WTC11 (cell line): ENCODE measurements at regions not wholly inside any gene's neighbourhood (a gene's known extent, or its start where the extent isn't known, plus 50 kb on each side); places are given as distances from the start of the nearest gene placed in this dataset.

ENCODE experiments used
- ATAC-seq: fragments of 200-7000 bp; cut with Tn5 transposase; 2 replicates; pipeline ENCODE4 v1.10.0; 2021; ENCODE audit warnings: mild to moderate bottlenecking, moderate library complexity
- CTCF ChIA-PET: fragments of 300-600 bp; sonication (Branson Sonifier 250); formaldehyde crosslinking; loops from one replicate; lab custom pipeline; 2021; ENCODE audit warnings: antibody characterized with exemption; lab: Charles Lee
- POLR2A ChIA-PET: fragments of 350-600 bp; sonication (Branson Sonifier 250); formaldehyde crosslinking; loops from one replicate; lab custom pipeline; 2021; ENCODE audit warnings: antibody characterized with exemption; lab: Charles Lee
- DNase-seq: peaks from one replicate; pipeline ENCODE4 v3.0.0; 2021; ENCODE audit warnings: low spot score
- H3K27ac Mint-ChIP-seq: 2 replicates; pipeline ENCODE4 v1.8.0; 2021; ENCODE audit warnings: mixed read lengths
- H3K27me3 Mint-ChIP-seq: 2 replicates; pipeline ENCODE4 v1.8.0; 2021; ENCODE audit warnings: low read depth, mild to moderate bottlenecking, moderate library complexity, mixed read lengths
- H3K36me3 Mint-ChIP-seq: 2 replicates; pipeline ENCODE4 v1.8.0; 2021; ENCODE audit warnings: mixed read lengths
- H3K4me1 Mint-ChIP-seq: 2 replicates; pipeline ENCODE4 v1.8.0; 2022; ENCODE audit warnings: mixed read lengths
- H3K4me3 Mint-ChIP-seq: 2 replicates; pipeline ENCODE4 v1.8.0; 2021; ENCODE audit warnings: mild to moderate bottlenecking, moderate library complexity, mixed read lengths
- H3K9me3 Mint-ChIP-seq: 2 replicates; pipeline ENCODE4 v1.8.0; 2021; ENCODE audit warnings: mixed read lengths
- ARID4B ChIP-seq: sonication (generic); formaldehyde crosslinking; IDR thresholded peaks from 2 replicates; pipeline ENCODE4 v1.8.0; 2023; ENCODE audit warnings: missing genetic modification reagents, mild to moderate bottlenecking, borderline replicate concordance
- CBFB ChIP-seq: sonication (generic); formaldehyde crosslinking; IDR thresholded peaks from 2 replicates; pipeline ENCODE4 v1.8.1; 2022; ENCODE audit warnings: mild to moderate bottlenecking, low read depth, missing genetic modification reagents
- CREM ChIP-seq: sonication (generic); formaldehyde crosslinking; IDR thresholded peaks from 2 replicates; pipeline ENCODE4 v1.8.1; 2022; ENCODE audit warnings: mild to moderate bottlenecking, missing genetic modification reagents, moderate library complexity
- EMX1 ChIP-seq: fragments of 250-450 bp; sonication (Bioruptor Pico); IDR thresholded peaks from 2 replicates; pipeline ENCODE4 v1.8.0; 2021; ENCODE audit warnings: mild to moderate bottlenecking
- ESRRA ChIP-seq: sonication (generic); formaldehyde crosslinking; IDR thresholded peaks from 2 replicates; pipeline ENCODE4 v1.8.1; 2022; ENCODE audit warnings: mild to moderate bottlenecking, missing genetic modification reagents, borderline replicate concordance
- FOXJ3 ChIP-seq: sonication (generic); formaldehyde crosslinking; IDR thresholded peaks from 2 replicates; pipeline ENCODE4 v1.9.0; 2021; ENCODE audit warnings: missing genetic modification reagents, mild to moderate bottlenecking, borderline replicate concordance
- FOXK1 ChIP-seq: sonication (generic); formaldehyde crosslinking; IDR thresholded peaks from 2 replicates; pipeline ENCODE4 v1.8.0; 2022; ENCODE audit warnings: mild to moderate bottlenecking, moderate library complexity, missing genetic modification reagents
- GABPB1 ChIP-seq: sonication (generic); formaldehyde crosslinking; IDR thresholded peaks from 2 replicates; pipeline ENCODE4 v1.8.1; 2023; ENCODE audit warnings: mild to moderate bottlenecking, missing genetic modification reagents
- GRHL2 ChIP-seq: fragments of 250-450 bp; sonication (Bioruptor Pico); IDR thresholded peaks from 2 replicates; pipeline ENCODE4 v1.8.0; 2022; ENCODE audit warnings: mild to moderate bottlenecking, moderate library complexity; ENCODE audit not compliant: insufficient replicate concordance, severe bottlenecking
- MXD4 ChIP-seq: fragments of 250-450 bp; sonication (Bioruptor Pico); IDR thresholded peaks from 2 replicates; pipeline ENCODE4 v1.8.0; 2021; ENCODE audit warnings: mild to moderate bottlenecking, moderate library complexity, borderline replicate concordance
- NFYB ChIP-seq: sonication (generic); formaldehyde crosslinking; conservative IDR thresholded peaks from 2 replicates; pipeline ENCODE4 v1.8.0; 2022; ENCODE audit warnings: low read depth, missing genetic modification reagents
- SP1 ChIP-seq: sonication (generic); formaldehyde crosslinking; conservative IDR thresholded peaks from 2 replicates; pipeline ENCODE4 v1.8.1; 2022; ENCODE audit warnings: missing genetic modification reagents
- TCF7 ChIP-seq: sonication (generic); formaldehyde crosslinking; IDR thresholded peaks from 2 replicates; pipeline ENCODE4 v1.8.0; 2022; ENCODE audit warnings: mild to moderate bottlenecking, low read depth, missing genetic modification reagents, moderate library complexity
- TEAD1 ChIP-seq: sonication (generic); formaldehyde crosslinking; IDR thresholded peaks from 2 replicates; pipeline ENCODE4 v1.8.0; 2022; ENCODE audit warnings: mild to moderate bottlenecking, missing genetic modification reagents
- TP53 ChIP-seq: sonication (generic); formaldehyde crosslinking; IDR thresholded peaks from 2 replicates; pipeline ENCODE4 v1.8.1; 2023; ENCODE audit warnings: mild to moderate bottlenecking, missing genetic modification reagents
- ZBTB21 ChIP-seq: sonication (generic); formaldehyde crosslinking; IDR thresholded peaks from 2 replicates; pipeline ENCODE4 v1.8.1; 2023; ENCODE audit warnings: mild to moderate bottlenecking, missing genetic modification reagents, borderline replicate concordance
- ZNF121 ChIP-seq: sonication (generic); formaldehyde crosslinking; IDR thresholded peaks from 2 replicates; pipeline ENCODE4 v1.8.0; 2023; ENCODE audit warnings: missing genetic modification reagents
- ZNF138 ChIP-seq: sonication (generic); formaldehyde crosslinking; conservative IDR thresholded peaks from 2 replicates; pipeline ENCODE4 v1.8.1; 2022; ENCODE audit warnings: mild to moderate bottlenecking, moderate library complexity, missing genetic modification reagents
- ZNF219 ChIP-seq: sonication (generic); formaldehyde crosslinking; IDR thresholded peaks from 2 replicates; pipeline ENCODE4 v1.8.0; 2023; ENCODE audit warnings: missing genetic modification reagents, mild to moderate bottlenecking, borderline replicate concordance
- ZNF232 ChIP-seq: sonication (generic); formaldehyde crosslinking; IDR thresholded peaks from 2 replicates; pipeline ENCODE4 v1.8.0; 2022; ENCODE audit warnings: mild to moderate bottlenecking, missing genetic modification reagents
- ZNF396 ChIP-seq: fragments of 250-450 bp; sonication (Bioruptor Pico); IDR thresholded peaks from 2 replicates; pipeline ENCODE4 v1.8.0; 2021; ENCODE audit warnings: mild to moderate bottlenecking, moderate library complexity, borderline replicate concordance
- ZNF416 ChIP-seq: fragments of 250-450 bp; sonication (Bioruptor Pico); IDR thresholded peaks from 2 replicates; pipeline ENCODE4 v1.9.0; 2021; ENCODE audit warnings: mild to moderate bottlenecking, inconsistent platforms
- ZNF671 ChIP-seq: fragments of 250-450 bp; sonication (Bioruptor Pico); IDR thresholded peaks from 2 replicates; pipeline ENCODE4 v1.8.0; 2021; ENCODE audit warnings: mild to moderate bottlenecking
- TF ChIP-seq, protein P1 (sequence below): fragments of 250-450 bp; sonication (Bioruptor Pico); conservative IDR thresholded peaks from 2 replicates; pipeline ENCODE4 v1.9.0; 2021; ENCODE audit warnings: mild to moderate bottlenecking
- TF ChIP-seq, protein P2 (sequence below): fragments of 200-600 bp; IDR thresholded peaks from 2 replicates; pipeline ENCODE4 v1.8.0; 2022; ENCODE audit warnings: antibody characterized with exemption
- TF ChIP-seq, protein P3 (sequence below): fragments of 250-450 bp; sonication (Bioruptor Pico); IDR thresholded peaks from 2 replicates; pipeline ENCODE4 v1.8.0; 2021; ENCODE audit warnings: mild to moderate bottlenecking
- TF ChIP-seq, protein P4 (sequence below): sonication (generic); formaldehyde crosslinking; IDR thresholded peaks from 2 replicates; pipeline ENCODE4 v1.8.0; 2022; ENCODE audit warnings: mild to moderate bottlenecking, missing genetic modification reagents

DNA sequence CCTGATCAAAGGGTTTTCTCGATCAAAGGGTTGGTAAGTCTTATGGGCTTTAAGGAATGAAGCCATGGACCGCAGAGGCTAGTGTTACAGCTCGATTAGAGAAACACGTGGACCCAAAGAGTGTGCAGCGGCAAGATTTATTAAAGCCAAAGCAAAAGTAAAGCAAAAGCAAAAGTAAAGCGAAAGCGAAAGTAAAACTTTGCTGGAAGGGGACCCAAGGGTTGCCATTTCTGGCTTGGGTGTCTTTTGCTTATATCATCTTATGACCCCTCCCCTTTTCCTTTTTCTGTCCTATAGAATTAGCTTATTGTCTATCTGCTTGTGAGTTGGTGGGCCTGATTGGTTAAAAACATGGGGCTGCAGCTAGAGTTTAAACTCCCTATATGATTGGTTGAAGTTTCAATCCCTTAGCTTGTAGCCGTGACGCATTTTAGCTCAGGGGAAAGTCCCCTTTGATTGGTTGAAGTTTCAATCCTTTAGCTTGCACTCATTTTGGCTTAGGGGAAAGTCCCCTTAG is 957.0 kb downstream of the AMY1C start:
- Mint-ChIP-seq H3K4me1 (no peaks in the 10 kb centered on the region), H3K4me3 (no peak overlapping the region; the same call in 1 of the 2 replicates), H3K9me3 (peaks cover 14% of the 10 kb centered on the region), H3K27me3 (no peaks in the 10 kb centered on the region), H3K36me3 (no peaks in the 10 kb centered on the region), H3K27ac (no peak overlapping the region)
- ATAC-seq (no peak), DNase-seq (no peak)
- ChIA-PET POLR2A (no interaction called here), CTCF (no interaction called here)
- no peak for TF ChIP-seq GABPB1 (CRISPR knock-in tag)
- TF ChIP-seq EMX1 (CRISPR knock-in tag), result no peak
- no peak for TF ChIP-seq TEAD1 (CRISPR knock-in tag)
- no peak for TF ChIP-seq ZNF671
- no peak for TF ChIP-seq ZNF219 (CRISPR knock-in tag)
- no peak for TF ChIP-seq CREM (CRISPR knock-in tag)
- TF ChIP-seq MXD4, result no peak
- no peak for TF ChIP-seq TP53 (CRISPR knock-in tag)
- TF ChIP-seq ESRRA (CRISPR knock-in tag), result no peak
- no peak for TF ChIP-seq ZNF232 (CRISPR knock-in tag)
- TF ChIP-seq ZNF396 (CRISPR knock-in tag), result no peak
- TF ChIP-seq ZNF121 (CRISPR knock-in tag), result no peak
- no peak for TF ChIP-seq NFYB
- TF ChIP-seq FOXJ3 (CRISPR knock-in tag), result no peak
- no peak for TF ChIP-seq TCF7 (CRISPR knock-in tag)
- no peak for TF ChIP-seq ZBTB21 (CRISPR knock-in tag)
- TF ChIP-seq, protein P1, sequence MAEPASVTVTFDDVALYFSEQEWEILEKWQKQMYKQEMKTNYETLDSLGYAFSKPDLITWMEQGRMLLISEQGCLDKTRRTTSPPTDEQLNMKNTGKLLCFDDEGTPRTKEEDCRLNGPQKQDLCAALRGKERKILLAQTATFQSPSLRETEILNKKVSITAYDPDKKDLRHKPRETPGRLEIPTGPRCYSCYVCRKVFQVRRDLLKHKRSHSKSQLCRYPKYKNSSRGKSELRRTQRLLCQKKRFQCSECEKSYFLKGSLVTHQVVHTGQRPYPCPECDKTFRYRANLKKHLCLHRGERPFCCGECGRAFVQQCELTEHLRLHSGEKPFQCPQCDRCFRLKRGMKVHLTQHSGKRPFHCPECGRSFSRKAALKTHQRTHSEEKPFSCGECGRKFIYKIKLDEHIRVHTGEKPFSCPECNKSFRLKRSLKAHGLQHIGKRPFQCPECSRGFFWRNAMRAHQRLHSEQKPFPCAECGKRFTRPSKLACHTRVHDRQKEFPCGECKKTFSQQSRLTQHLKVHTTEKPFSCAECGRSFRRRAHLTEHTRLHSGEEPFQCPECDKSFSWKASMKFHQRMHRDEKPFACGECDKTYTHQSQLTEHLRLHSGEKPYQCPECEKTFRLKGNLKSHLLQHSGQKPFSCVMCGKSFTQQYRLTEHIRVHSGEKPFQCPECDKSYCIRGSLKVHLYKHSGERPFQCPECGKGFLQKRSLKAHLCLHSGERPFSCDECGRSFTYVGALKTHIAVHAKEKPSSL (CRISPR knock-in tag), result no peak
- TF ChIP-seq, protein P2, sequence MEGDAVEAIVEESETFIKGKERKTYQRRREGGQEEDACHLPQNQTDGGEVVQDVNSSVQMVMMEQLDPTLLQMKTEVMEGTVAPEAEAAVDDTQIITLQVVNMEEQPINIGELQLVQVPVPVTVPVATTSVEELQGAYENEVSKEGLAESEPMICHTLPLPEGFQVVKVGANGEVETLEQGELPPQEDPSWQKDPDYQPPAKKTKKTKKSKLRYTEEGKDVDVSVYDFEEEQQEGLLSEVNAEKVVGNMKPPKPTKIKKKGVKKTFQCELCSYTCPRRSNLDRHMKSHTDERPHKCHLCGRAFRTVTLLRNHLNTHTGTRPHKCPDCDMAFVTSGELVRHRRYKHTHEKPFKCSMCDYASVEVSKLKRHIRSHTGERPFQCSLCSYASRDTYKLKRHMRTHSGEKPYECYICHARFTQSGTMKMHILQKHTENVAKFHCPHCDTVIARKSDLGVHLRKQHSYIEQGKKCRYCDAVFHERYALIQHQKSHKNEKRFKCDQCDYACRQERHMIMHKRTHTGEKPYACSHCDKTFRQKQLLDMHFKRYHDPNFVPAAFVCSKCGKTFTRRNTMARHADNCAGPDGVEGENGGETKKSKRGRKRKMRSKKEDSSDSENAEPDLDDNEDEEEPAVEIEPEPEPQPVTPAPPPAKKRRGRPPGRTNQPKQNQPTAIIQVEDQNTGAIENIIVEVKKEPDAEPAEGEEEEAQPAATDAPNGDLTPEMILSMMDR, result no peak

DNA sequence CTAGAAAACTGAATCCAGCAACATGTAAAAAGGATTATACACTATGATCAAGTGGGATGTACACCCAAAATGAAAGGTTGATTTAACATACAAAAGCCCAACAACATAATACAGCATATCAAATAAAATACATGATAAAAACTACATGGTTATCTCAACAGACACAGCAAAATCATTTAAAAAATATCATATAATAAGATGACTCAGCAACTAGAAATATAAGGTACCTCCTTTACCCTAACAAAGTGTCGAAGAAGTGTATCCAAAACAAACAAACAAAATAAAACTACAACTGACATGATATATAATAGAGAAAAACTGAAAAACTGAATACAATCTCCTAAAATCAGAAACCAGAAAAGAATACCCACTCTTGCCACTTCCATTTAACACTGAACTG is 969.1 kb downstream of the AMY1C start:
- H3K36me3 Mint-ChIP-seq, result no peaks in the 10 kb centered on the region
- no peak for TF ChIP-seq ZNF416 (CRISPR knock-in tag)
- no peak for TF ChIP-seq ZNF396 (CRISPR knock-in tag)
- no peak for TF ChIP-seq ARID4B (CRISPR knock-in tag)
- TF ChIP-seq SP1 (CRISPR knock-in tag), result no peak
- TF ChIP-seq FOXK1 (CRISPR knock-in tag), result no peak
- no peak for TF ChIP-seq ZNF138 (CRISPR knock-in tag)
- no peak for TF ChIP-seq GRHL2
- no peak for TF ChIP-seq TCF7 (CRISPR knock-in tag)
- TF ChIP-seq, protein P3, sequence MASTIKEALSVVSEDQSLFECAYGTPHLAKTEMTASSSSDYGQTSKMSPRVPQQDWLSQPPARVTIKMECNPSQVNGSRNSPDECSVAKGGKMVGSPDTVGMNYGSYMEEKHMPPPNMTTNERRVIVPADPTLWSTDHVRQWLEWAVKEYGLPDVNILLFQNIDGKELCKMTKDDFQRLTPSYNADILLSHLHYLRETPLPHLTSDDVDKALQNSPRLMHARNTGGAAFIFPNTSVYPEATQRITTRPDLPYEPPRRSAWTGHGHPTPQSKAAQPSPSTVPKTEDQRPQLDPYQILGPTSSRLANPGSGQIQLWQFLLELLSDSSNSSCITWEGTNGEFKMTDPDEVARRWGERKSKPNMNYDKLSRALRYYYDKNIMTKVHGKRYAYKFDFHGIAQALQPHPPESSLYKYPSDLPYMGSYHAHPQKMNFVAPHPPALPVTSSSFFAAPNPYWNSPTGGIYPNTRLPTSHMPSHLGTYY (CRISPR knock-in tag), result no peak
- TF ChIP-seq MXD4, result no peak
- TF ChIP-seq, protein P4, sequence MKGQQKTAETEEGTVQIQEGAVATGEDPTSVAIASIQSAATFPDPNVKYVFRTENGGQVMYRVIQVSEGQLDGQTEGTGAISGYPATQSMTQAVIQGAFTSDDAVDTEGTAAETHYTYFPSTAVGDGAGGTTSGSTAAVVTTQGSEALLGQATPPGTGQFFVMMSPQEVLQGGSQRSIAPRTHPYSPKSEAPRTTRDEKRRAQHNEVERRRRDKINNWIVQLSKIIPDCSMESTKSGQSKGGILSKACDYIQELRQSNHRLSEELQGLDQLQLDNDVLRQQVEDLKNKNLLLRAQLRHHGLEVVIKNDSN (CRISPR knock-in tag), result no peak
- no peak for TF ChIP-seq CBFB (CRISPR knock-in tag)
- H3K4me3 Mint-ChIP-seq, result no peak overlapping the region
- no peak for DNase-seq
- H3K4me1 Mint-ChIP-seq, result no peaks in the 10 kb centered on the region
- no peak overlapping the region for H3K27ac Mint-ChIP-seq
- ATAC-seq, result no peak
- H3K9me3 Mint-ChIP-seq, result peaks cover 14% of the 10 kb centered on the region
- no peaks in the 10 kb centered on the region for H3K27me3 Mint-ChIP-seq
- ChIA-PET POLR2A (no interaction called here), CTCF (no interaction called here)
